GM12864 (cell line): ENCODE measurements at regions not wholly inside any gene's neighbourhood (a gene's known extent, or its start where the extent isn't known, plus 50 kb on each side); places are given as distances from the start of the nearest gene placed in this dataset.

Experiments used
- DNase-seq: peaks from one replicate; pipeline ENCODE4 v3.0.0-alpha.2; 2011; ENCODE audit warnings: low read depth
- H3K4me3 ChIP-seq: 2 replicates; pipeline ENCODE4 v1.5.1; 2011; ENCODE audit warnings: mild to moderate bottlenecking, low read depth, low read length, control low read depth
- TF ChIP-seq, protein P1 (sequence below): IDR thresholded peaks from 2 replicates; pipeline ENCODE4 v1.5.1; 2011; ENCODE audit warnings: low read depth, mild to moderate bottlenecking, moderate library complexity, low read length, control low read depth, inconsistent platforms; ENCODE audit errors: missing control alignments

DNA sequence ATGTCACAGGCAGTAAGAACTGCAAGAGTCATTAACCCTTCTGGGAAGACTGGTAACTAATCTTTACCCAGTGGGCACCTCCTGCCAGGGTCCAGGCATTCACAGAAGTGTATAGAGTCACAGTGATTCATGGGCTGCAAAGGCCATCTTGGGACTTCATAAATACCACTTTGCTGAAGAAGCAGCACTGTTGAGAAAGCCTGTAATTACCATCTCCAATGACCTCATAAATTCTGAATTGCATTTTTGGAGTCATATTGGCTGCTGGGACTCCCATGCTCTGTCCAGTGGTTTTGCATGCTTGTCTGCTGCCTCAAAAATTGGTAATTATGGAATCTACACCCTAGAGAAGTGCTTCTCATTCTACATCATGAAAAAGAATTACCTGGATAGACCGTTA, 837.2 kb downstream of the NTRK3 start:
- DNase-seq = no peak
- TF ChIP-seq, protein P1, sequence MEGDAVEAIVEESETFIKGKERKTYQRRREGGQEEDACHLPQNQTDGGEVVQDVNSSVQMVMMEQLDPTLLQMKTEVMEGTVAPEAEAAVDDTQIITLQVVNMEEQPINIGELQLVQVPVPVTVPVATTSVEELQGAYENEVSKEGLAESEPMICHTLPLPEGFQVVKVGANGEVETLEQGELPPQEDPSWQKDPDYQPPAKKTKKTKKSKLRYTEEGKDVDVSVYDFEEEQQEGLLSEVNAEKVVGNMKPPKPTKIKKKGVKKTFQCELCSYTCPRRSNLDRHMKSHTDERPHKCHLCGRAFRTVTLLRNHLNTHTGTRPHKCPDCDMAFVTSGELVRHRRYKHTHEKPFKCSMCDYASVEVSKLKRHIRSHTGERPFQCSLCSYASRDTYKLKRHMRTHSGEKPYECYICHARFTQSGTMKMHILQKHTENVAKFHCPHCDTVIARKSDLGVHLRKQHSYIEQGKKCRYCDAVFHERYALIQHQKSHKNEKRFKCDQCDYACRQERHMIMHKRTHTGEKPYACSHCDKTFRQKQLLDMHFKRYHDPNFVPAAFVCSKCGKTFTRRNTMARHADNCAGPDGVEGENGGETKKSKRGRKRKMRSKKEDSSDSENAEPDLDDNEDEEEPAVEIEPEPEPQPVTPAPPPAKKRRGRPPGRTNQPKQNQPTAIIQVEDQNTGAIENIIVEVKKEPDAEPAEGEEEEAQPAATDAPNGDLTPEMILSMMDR = no peak

DNA sequence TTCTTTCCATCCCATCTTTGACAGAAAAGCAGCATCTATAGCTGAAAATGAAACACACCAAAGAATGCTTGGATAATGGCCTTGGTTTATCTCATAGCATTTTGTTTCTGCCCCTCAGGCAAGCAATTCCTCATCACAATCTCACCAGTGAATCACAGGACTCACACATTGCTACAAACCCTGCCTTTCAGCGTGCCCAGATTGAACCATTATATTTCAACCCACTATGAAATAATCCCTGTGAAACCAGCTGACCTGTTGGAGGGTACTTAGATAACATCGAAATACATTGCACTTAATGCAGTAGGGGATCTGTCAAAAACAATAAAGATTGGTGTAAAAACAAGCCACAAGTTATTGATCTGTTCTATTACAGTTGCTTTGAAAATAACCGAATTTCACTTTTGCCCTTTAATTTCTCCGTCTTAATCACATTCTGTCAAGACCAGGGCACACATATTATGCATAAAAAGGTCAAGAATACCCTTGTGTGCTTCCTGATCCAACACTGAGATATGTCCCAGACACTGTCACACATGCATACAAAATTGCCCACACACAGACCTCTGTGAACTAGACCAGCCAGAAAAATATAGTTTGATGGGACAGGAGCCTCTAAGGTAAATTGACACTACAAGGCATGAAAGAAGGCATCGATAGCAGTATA, 839.8 kb downstream of the NTRK3 start:
- DNase-seq = no peak
- TF ChIP-seq, protein P1 = no peak
- H3K4me3 ChIP-seq = no peak overlapping the region

More for the DNA sequence above, 837.2 kb downstream of the NTRK3 start:
- no peak overlapping the region for H3K4me3 ChIP-seq

DNA sequence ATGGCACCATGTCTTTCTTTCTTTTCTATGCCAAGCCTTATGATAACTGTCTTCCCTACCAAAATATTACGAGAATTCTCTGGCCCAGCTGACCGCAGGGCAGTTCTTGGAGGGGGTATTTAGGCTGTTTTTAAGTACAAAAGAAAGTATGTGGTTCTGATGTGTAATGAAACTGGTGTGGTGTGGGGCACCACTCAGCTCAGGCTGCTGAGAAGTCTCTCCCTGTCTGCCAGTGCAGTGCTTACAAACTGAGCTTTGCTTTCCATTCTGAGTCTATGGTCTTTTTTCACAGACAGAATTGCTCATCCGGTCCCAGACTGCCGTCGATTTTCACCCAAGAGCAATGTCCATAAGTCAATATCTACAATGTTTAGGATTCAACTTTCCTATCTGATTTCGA, 847.6 kb downstream of the NTRK3 start:
- H3K4me3 ChIP-seq = no peak overlapping the region
- TF ChIP-seq, protein P1 = no peak
- no peak for DNase-seq

DNA sequence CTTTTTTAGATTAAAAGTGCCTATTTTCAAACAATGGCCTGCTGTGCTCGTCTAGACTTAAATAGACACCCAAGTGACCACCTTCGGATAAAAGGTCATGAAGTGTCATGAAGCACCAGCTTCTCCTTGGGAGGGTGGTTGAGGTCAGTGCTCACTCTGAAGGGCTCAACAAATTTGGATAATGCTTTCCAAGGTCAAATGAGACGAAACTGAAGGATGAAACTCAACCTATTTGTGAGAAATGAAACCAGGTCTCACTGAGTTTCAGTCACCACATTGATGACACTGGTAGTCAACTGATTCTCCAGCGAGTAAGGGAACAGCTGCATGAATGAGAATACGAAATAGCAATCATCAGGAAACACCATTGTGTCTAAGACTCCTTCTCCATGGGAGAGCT, 852.6 kb downstream of the NTRK3 start:
- H3K4me3 ChIP-seq = no peak overlapping the region
- DNase-seq = no peak
- TF ChIP-seq, protein P1 = no peak

DNA sequence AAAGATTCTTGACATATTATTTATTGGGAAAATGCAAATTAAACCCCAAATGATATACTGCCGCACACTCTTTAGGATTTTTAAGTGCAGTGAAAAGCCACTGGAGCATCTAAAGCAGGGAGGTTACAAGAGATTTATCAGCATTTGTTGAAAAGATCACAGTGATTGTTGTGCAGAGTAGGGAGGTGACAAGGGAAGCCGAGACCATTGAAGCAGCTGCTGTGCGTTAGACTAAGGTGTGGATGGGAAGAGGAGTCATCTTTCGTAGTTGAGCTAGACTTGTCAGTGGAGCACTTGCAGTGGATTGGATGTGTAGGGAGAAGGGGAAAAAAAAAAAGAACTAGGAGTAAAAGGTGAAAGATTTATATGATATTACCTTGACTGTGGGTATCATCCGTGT, 854.6 kb downstream of the NTRK3 start:
- no peak overlapping the region for H3K4me3 ChIP-seq
- TF ChIP-seq, protein P1 = no peak
- no peak for DNase-seq

DNA sequence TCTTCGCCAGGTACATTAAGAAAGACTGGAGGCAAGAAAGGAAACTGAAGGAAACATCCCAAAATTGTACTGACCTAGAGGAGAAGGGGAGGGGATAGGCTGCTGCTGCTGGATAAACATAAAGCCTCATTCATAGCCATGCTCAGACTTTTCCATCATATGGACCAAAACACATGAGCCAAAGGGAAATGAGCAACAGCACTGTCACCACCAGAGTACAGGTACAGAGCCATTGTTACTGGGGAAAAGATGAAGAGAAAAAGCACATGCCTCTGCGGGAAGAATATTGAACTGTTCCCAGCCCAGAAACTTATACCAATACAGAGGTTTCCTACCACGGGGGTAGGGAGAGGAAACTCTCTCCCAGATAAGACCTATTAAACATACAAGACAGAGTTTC, 861.9 kb downstream of the NTRK3 start:
- DNase-seq = no peak
- H3K4me3 ChIP-seq = no peak overlapping the region
- TF ChIP-seq, protein P1 = no peak

DNA sequence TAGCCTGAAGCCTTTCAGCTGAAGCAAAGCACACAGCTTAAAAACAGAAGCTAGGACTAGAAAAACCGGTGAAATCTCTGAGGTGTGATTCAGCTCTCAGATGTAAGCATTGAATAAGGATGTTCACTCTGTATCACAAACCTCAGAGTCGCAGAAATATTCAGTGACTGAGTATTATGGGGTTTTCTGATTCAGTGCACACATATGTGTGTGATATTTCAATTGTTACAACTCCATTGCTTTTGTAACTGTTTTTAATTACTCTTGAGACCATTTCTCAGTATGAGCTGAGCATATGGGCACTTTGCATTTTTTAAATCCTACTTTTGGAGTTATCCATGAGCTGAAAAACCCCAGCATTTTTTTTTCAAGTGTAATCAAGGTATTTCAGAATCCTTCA, 868.8 kb downstream of the NTRK3 start:
- no peak for DNase-seq
- TF ChIP-seq, protein P1 = no peak
- no peak overlapping the region for H3K4me3 ChIP-seq
